H1 (cell line): ENCODE measurements at regions not wholly inside any gene's neighbourhood (a gene's known extent, or its start where the extent isn't known, plus 50 kb on each side); places are given as distances from the start of the nearest gene placed in this dataset.

Experiments used
- CBX8 ChIP-seq: fragments of 300-800, 300-1000 bp; sonication (generic); IDR thresholded peaks from 2 replicates; pipeline ENCODE4 v1.7.1; 2016; ENCODE audit warnings: low read depth, low read length, borderline replicate concordance
- RAD21 ChIP-seq, 2 experiments: IDR thresholded peaks in 1 of 2; conservative IDR thresholded peaks in 1 of 2; 2 replicates each; pipeline ENCODE4 v1.6.1; 2011; ENCODE audit warnings: low read depth in 2 of 2, low read length in 2 of 2, improper control_type of control experiment in 1 of 2, inconsistent platforms in 1 of 2, mild to moderate bottlenecking in 1 of 2, moderate library complexity in 1 of 2

DNA sequence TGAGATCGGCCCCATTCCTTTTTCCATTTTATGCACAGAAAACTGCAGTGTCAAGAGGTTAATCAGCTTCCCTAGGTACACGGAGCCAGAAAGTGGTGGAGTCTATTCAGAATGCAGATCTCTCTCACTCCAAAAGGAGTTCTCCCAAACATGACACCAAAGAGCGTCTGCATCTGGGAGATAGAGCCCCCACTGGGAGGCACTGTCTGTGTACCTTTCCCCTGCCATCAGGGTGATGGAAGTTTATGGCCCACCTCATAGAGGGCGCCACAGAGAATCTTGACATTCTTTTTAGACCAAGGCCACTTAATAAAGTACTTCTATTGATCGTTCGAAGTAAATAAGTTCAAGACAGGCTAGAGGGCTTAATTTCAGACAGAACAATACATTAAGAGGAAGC, 493.7 kb upstream of the ERCC4 start (continued):
- TF ChIP-seq RAD21 (IDR thresholded peaks at IDR 0.05 in 1 of 2, conservative IDR thresholded peaks at IDR 0.05 in 1 of 2; ENCODE audit: low read depth in 2 of 2, low read length in 2 of 2) = peak; percentile 63 to 70
- TF ChIP-seq CBX8 = no peak
- TF ChIP-seq, all 59 proteins: peak for 3
